HG03060 (cell line): ENCODE measurements at regions not wholly inside any gene's neighbourhood (a gene's known extent, or its start where the extent isn't known, plus 50 kb on each side); places are given as distances from the start of the nearest gene placed in this dataset.
"Not testable (repeated sequence)": the region's sequence is repeated elsewhere in the genome, so short reads cannot be mapped to it uniquely, and the experiment has no call there.

Source experiments
- ATAC-seq: cut with Tn5 transposase; IDR thresholded peaks from one replicate; pipeline ENCODE4 v1.9.1; 2021; ENCODE audit warnings: low read depth, moderate number of reproducible peaks; ENCODE audit not compliant: unreplicated experiment

GRCh38 chr5:10921160-10921559, 160.1 kb upstream of the DAP start:
- no peak for ATAC-seq

GRCh38 chr5:10920400-10920799, 159.4 kb upstream of the DAP start:
- ATAC-seq: no peak

GRCh38 chr5:10914741-10915480, 153.9 kb upstream of the DAP start:
- no peak for ATAC-seq

GRCh38 chr5:10913841-10914240, 152.8 kb upstream of the DAP start:
- no peak for ATAC-seq

- no peak for ATAC-seq
Measured at GRCh38 chr5:10913181-10913810, 152.3 kb upstream of the DAP start.

- no peak for ATAC-seq
Measured at GRCh38 chr5:10912435-10912834, 151.4 kb upstream of the DAP start.

GRCh38 chr5:10910261-10910660, 149.2 kb upstream of the DAP start:
- ATAC-seq: no peak

- no peak for ATAC-seq
Measured at GRCh38 chr5:10904862-10905432, 143.9 kb upstream of the DAP start.

- no peak for ATAC-seq
Measured at GRCh38 chr5:10903786-10904560, 142.9 kb upstream of the DAP start.

GRCh38 chr5:10902145-10902544, 141.1 kb upstream of the DAP start:
- no peak for ATAC-seq

- no peak for ATAC-seq
Measured at GRCh38 chr5:10898514-10898913, 137.5 kb upstream of the DAP start.

GRCh38 chr5:10896016-10896415, 135.0 kb upstream of the DAP start:
- ATAC-seq: no peak

- no peak for ATAC-seq
Measured at GRCh38 chr5:10894445-10895054, 133.5 kb upstream of the DAP start.

GRCh38 chr5:10892911-10893215, 131.8 kb upstream of the DAP start:
- ATAC-seq: no peak

GRCh38 chr5:10892147-10892910, 131.3 kb upstream of the DAP start:
- no peak for ATAC-seq

- ATAC-seq: no peak
Measured at GRCh38 chr5:10891193-10891592, 130.2 kb upstream of the DAP start.

- no peak for ATAC-seq
Measured at GRCh38 chr5:10886497-10886896, 125.5 kb upstream of the DAP start.

- ATAC-seq: no peak
Measured at GRCh38 chr5:10885026-10885425, 124.0 kb upstream of the DAP start.

- ATAC-seq: not testable (repeated sequence)
Measured at GRCh38 chr5:10883945-10884344, 122.9 kb upstream of the DAP start.

GRCh38 chr5:10880934-10881333, 119.9 kb upstream of the DAP start:
- ATAC-seq: no peak
